ENCODE measurements at regions not wholly inside any gene's neighbourhood (a gene's known extent, or its start where the extent isn't known, plus 50 kb on each side); places are given as distances from the start of the nearest gene placed in this dataset.

DNA sequence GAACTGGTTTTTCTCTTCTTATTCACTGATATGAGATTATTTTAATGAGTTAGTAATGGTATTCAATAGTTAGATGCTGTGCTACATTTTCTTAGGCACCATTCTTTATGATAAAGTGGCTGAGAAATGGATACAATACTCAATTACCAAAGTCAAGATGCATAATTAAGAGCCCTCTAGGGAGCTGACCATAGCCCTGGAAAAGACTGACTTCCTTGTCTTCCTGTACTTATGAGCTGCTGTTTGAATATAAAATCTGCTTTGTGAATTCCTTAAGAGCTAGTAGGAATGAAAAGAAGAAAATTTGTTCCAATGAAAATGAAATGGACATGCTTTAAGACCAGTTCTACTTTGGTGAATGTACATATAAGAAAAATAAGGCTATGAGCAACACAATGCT lies 452.3 kb downstream of the KCNA4 start:
- H3K27me3 ChIP-seq (ENCODE audit: insufficient read depth), result no peaks in the 10 kb centered on the region
- POLR2A ChIA-PET, result no interaction called here
- H3K27ac ChIP-seq (ENCODE audit: low read depth in 2 of 2, low read length in 1 of 2), result no peak overlapping the region
- DNase-seq, result no peak
- no peaks in the 10 kb centered on the region for H3K9me3 ChIP-seq
- H4K20me1 ChIP-seq (ENCODE audit: insufficient read depth), result no peaks in the 10 kb centered on the region
- TF ChIP-seq, protein P1, sequence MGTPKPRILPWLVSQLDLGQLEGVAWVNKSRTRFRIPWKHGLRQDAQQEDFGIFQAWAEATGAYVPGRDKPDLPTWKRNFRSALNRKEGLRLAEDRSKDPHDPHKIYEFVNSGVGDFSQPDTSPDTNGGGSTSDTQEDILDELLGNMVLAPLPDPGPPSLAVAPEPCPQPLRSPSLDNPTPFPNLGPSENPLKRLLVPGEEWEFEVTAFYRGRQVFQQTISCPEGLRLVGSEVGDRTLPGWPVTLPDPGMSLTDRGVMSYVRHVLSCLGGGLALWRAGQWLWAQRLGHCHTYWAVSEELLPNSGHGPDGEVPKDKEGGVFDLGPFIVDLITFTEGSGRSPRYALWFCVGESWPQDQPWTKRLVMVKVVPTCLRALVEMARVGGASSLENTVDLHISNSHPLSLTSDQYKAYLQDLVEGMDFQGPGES (IDR thresholded peaks at IDR 0.05; ENCODE audit: low read depth, low read length), result no peak
- TF ChIP-seq TAF1 (IDR thresholded peaks at IDR 0.05; ENCODE audit: borderline replicate concordance, low read depth, low read length) (no peak), ELF1 (IDR thresholded peaks at IDR 0.05) (no peak), FOSL2 (IDR thresholded peaks at IDR 0.05; ENCODE audit: borderline replicate concordance, low read depth) (no peak), SMC3 (IDR thresholded peaks at IDR 0.05; ENCODE audit: low read depth, low read length) (no peak), GABPA (IDR thresholded peaks at IDR 0.05; ENCODE audit: low read depth) (no peak), MXI1 (IDR thresholded peaks at IDR 0.05; ENCODE audit: low read depth, low read length) (no peak)
- no peaks in the 10 kb centered on the region for H3K4me1 ChIP-seq (ENCODE audit: control insufficient read depth in 1 of 2, insufficient read depth in 2 of 2, low read depth in 1 of 2, low read length in 1 of 2)
- CTCF ChIA-PET, result no interaction called here
- no peaks in the 10 kb centered on the region for H3K36me3 ChIP-seq (replicated peaks in 1 of 2; ENCODE audit: control insufficient read depth in 1 of 2, insufficient read depth in 2 of 2, low read length in 1 of 2)
- H3K79me2 ChIP-seq (ENCODE audit: insufficient read depth), result no peaks in the 10 kb centered on the region
- no peak overlapping the region for H3K4me3 ChIP-seq (ENCODE audit: low read depth in 2 of 2, low read length in 1 of 2)
- H3K9me2 ChIP-seq, result no peaks in the 10 kb centered on the region
- no peak overlapping the region for H3K4me2 ChIP-seq
- no peaks in the 10 kb centered on the region for H3F3A ChIP-seq (replicated peaks; ENCODE audit: insufficient read depth)
- no peak overlapping the region for H2AFZ ChIP-seq (ENCODE audit: low read depth)
- H3K9ac ChIP-seq, result no peak overlapping the region

DNA sequence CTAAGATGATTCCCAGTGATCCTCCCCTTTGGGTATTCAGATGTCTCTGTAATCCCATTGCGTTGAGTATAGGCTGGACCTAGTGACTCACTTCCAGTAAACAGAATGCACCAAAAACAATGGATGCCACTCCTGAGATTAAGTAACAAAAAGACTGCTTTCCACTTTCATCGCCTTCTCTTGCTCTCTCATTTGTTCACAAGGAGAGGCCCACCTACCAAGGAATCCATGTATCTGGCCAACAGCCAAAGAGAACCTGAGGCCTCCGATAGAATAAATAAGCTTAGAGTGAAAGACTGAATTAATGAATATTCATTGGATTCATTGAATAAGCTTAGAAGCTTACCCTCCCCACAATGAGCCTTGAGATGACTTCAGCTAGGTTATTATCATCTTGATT lies 454.6 kb downstream of the KCNA4 start:
- POLR2A ChIA-PET, result no interaction called here
- no peaks in the 10 kb centered on the region for H3K4me1 ChIP-seq (ENCODE audit: control insufficient read depth in 1 of 2, insufficient read depth in 2 of 2, low read depth in 1 of 2, low read length in 1 of 2)
- H4K20me1 ChIP-seq (ENCODE audit: insufficient read depth), result no peaks in the 10 kb centered on the region
- no peak for TF ChIP-seq ELF1 (IDR thresholded peaks at IDR 0.05)
- H2AFZ ChIP-seq (ENCODE audit: low read depth), result no peak overlapping the region
- no peaks in the 10 kb centered on the region for H3K27me3 ChIP-seq (ENCODE audit: insufficient read depth)
- no peaks in the 10 kb centered on the region for H3F3A ChIP-seq (replicated peaks; ENCODE audit: insufficient read depth)
- DNase-seq, result no peak
- no peak overlapping the region for H3K4me3 ChIP-seq (ENCODE audit: low read depth in 2 of 2, low read length in 1 of 2)
- no peaks in the 10 kb centered on the region for H3K79me2 ChIP-seq (ENCODE audit: insufficient read depth)
- no peak overlapping the region for H3K27ac ChIP-seq (ENCODE audit: low read depth in 2 of 2, low read length in 1 of 2)
- no peaks in the 10 kb centered on the region for H3K36me3 ChIP-seq (replicated peaks in 1 of 2; ENCODE audit: control insufficient read depth in 1 of 2, insufficient read depth in 2 of 2, low read length in 1 of 2)
- H3K4me2 ChIP-seq, result no peak overlapping the region
- H3K9me2 ChIP-seq, result no peaks in the 10 kb centered on the region
- no peaks in the 10 kb centered on the region for H3K9me3 ChIP-seq
- no peak overlapping the region for H3K9ac ChIP-seq
- 2% methylated on average over 3 of the region's 3 CpGs for WGBS (ENCODE audit: low lambda C conversion rate)
- CTCF ChIA-PET, result no interaction called here

DNA sequence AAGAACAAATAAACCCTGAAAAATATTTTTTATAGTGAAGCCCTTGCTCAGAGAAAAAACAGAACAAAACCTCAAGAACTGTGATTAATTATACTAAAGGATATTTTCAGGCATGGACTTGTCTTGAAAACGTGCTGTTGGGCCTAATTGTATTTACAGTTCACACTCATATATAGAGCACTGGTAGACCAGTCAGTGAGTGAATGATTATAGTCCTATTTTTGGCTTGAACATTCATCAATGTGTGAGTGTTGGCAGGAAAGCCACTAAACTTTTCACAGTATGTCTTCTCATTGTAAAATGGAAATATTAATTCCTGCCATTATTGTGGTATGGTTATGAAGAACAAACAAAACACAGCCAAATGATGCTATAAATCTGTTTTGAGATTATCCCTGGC lies 462.8 kb downstream of the KCNA4 start:
- Histone ChIP-seq H3F3A (replicated peaks; ENCODE audit: insufficient read depth) (no peaks in the 10 kb centered on the region), H2AFZ (ENCODE audit: low read depth) (no peak overlapping the region), H3K27ac (ENCODE audit: low read depth in 2 of 2, low read length in 1 of 2) (no peak overlapping the region), H3K4me1 (ENCODE audit: control insufficient read depth in 1 of 2, insufficient read depth in 2 of 2, low read depth in 1 of 2, low read length in 1 of 2) (no peaks in the 10 kb centered on the region), H4K20me1 (ENCODE audit: insufficient read depth) (no peaks in the 10 kb centered on the region), H3K9me3 (no peaks in the 10 kb centered on the region), H3K4me2 (no peak overlapping the region), H3K27me3 (ENCODE audit: insufficient read depth) (no peaks in the 10 kb centered on the region; the same call in 1 of the 2 replicates), H3K9me2 (no peaks in the 10 kb centered on the region), H3K9ac (no peak overlapping the region), H3K36me3 (replicated peaks in 1 of 2; ENCODE audit: control insufficient read depth in 1 of 2, insufficient read depth in 2 of 2, low read length in 1 of 2) (no peaks in the 10 kb centered on the region), H3K4me3 (ENCODE audit: low read depth in 2 of 2, low read length in 1 of 2) (no peak overlapping the region), H3K79me2 (ENCODE audit: insufficient read depth) (no peaks in the 10 kb centered on the region)
- DNase-seq, result no peak
- CTCF ChIA-PET, result no interaction called here
- WGBS (ENCODE audit: low lambda C conversion rate), result 0% methylated on average over 1 of the region's 1 CpG
- POLR2A ChIA-PET, result no interaction called here
- TF ChIP-seq, protein P2, sequence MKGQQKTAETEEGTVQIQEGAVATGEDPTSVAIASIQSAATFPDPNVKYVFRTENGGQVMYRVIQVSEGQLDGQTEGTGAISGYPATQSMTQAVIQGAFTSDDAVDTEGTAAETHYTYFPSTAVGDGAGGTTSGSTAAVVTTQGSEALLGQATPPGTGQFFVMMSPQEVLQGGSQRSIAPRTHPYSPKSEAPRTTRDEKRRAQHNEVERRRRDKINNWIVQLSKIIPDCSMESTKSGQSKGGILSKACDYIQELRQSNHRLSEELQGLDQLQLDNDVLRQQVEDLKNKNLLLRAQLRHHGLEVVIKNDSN (IDR thresholded peaks at IDR 0.05; ENCODE audit: borderline replicate concordance, low read depth), result no peak
- TF ChIP-seq, protein P3, sequence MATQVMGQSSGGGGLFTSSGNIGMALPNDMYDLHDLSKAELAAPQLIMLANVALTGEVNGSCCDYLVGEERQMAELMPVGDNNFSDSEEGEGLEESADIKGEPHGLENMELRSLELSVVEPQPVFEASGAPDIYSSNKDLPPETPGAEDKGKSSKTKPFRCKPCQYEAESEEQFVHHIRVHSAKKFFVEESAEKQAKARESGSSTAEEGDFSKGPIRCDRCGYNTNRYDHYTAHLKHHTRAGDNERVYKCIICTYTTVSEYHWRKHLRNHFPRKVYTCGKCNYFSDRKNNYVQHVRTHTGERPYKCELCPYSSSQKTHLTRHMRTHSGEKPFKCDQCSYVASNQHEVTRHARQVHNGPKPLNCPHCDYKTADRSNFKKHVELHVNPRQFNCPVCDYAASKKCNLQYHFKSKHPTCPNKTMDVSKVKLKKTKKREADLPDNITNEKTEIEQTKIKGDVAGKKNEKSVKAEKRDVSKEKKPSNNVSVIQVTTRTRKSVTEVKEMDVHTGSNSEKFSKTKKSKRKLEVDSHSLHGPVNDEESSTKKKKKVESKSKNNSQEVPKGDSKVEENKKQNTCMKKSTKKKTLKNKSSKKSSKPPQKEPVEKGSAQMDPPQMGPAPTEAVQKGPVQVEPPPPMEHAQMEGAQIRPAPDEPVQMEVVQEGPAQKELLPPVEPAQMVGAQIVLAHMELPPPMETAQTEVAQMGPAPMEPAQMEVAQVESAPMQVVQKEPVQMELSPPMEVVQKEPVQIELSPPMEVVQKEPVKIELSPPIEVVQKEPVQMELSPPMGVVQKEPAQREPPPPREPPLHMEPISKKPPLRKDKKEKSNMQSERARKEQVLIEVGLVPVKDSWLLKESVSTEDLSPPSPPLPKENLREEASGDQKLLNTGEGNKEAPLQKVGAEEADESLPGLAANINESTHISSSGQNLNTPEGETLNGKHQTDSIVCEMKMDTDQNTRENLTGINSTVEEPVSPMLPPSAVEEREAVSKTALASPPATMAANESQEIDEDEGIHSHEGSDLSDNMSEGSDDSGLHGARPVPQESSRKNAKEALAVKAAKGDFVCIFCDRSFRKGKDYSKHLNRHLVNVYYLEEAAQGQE (IDR thresholded peaks at IDR 0.05; ENCODE audit: low read depth, low read length), result no peak
- TF ChIP-seq, protein P4, sequence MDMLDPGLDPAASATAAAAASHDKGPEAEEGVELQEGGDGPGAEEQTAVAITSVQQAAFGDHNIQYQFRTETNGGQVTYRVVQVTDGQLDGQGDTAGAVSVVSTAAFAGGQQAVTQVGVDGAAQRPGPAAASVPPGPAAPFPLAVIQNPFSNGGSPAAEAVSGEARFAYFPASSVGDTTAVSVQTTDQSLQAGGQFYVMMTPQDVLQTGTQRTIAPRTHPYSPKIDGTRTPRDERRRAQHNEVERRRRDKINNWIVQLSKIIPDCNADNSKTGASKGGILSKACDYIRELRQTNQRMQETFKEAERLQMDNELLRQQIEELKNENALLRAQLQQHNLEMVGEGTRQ (IDR thresholded peaks at IDR 0.05; ENCODE audit: borderline replicate concordance, low read depth, low read length), result no peak
- TF ChIP-seq FOXJ3 (CRISPR knock-in tag; IDR thresholded peaks at IDR 0.05) (no peak), SMC3 (IDR thresholded peaks at IDR 0.05; ENCODE audit: low read depth, low read length) (no peak), RFX5 (IDR thresholded peaks at IDR 0.05; ENCODE audit: low read length) (no peak), MEF2A (IDR thresholded peaks at IDR 0.05; ENCODE audit: borderline replicate concordance, low read depth) (no peak), EZH2phosphoT487 (IDR thresholded peaks at IDR 0.05; ENCODE audit: borderline replicate concordance, low read depth) (no peak), PBX3 (IDR thresholded peaks at IDR 0.05) (no peak), TAF1 (IDR thresholded peaks at IDR 0.05; ENCODE audit: borderline replicate concordance, low read depth, low read length) (no peak), YY1 (IDR thresholded peaks at IDR 0.05; ENCODE audit: low read depth) (no peak)
